GM19239 (cell line): ENCODE measurements at regions not wholly inside any gene's neighbourhood (a gene's known extent, or its start where the extent isn't known, plus 50 kb on each side); places are given as distances from the start of the nearest gene placed in this dataset.

Experiments
- DNase-seq: peaks from one replicate; pipeline ENCODE4 v3.0.0; 2011; ENCODE audit warnings: low spot score; ENCODE audit not compliant: insufficient read length
- FAIRE-seq: peaks from 2 replicates; lab custom pipeline; 2011; peaks lifted over from hg19 to GRCh38; lab: Jason Lieb, UNC

DNA sequence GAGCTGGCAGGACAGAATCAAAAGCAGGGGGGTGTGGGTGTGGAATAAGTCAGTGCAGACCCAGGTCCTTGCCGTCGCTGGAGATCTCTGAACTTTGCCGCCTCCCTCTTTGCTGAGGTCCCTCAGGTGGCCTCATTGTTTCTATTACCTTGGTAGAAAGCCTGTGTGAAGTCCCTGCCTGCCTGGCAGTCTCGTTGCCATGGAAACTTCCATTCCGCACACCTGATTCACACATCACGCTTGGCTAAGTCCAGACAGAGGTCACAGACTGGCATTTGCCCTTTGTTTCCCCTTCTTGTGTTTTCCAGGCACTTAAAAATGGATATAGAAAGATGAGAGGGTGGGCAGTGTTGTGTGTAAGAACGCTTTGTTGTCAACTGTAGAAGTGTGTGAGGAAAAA, 260.6 kb downstream of the PRL start:
- DNase-seq = no peak
- no peak for FAIRE-seq

DNA sequence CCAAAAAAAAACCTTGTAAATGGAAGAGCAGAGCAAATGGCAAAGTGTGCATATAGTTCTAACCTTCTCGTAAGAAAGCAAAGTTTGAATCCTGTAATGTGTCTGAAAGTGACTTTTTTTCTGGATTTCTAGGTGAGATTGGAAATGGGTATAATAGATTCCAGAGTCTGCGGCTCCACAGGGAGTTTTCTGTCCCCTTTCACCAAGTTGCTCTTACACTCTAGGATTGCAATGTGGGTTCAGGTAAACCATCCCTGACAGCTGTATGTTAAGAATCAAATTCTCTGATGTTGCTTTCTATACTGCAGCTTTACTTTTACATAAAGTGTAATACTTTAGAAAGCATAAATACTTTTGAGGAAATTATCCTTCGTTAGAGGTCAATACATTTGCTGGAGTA, 260.1 kb downstream of the PRL start:
- DNase-seq (no peak), FAIRE-seq (no peak)

DNA sequence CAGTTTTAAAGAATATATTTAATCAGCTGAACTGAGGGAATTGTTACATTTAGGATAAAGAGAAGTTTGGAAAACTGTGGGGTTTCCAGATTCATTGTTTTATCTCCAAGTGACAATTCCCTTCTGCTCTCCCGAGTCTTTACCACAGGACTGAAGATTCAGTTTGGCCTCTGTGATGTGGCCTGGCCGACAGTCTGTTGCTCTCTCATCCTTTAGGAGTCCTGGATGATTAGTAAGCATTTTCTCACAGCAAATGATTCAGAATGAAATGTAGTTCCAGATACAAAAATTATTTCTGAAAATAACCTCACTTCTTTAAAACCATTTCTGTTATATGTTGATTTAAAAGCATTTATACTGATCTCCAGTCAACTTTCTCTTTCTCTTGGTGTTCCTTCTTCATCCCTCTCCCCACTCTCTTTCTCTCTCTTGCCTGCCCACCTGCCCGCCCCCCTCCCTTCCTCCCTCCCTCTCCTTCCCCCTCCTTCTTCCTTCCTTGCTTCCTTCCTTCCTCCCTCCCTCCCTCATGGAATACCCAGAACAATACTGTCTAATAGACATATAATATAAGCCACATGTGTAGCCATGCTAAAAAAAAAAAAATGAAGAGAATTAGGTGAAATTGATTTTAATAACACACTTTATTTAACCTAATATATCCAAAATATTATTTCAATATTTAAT, 254.9 kb downstream of the PRL start:
- DNase-seq = no peak
- no peak for FAIRE-seq

DNA sequence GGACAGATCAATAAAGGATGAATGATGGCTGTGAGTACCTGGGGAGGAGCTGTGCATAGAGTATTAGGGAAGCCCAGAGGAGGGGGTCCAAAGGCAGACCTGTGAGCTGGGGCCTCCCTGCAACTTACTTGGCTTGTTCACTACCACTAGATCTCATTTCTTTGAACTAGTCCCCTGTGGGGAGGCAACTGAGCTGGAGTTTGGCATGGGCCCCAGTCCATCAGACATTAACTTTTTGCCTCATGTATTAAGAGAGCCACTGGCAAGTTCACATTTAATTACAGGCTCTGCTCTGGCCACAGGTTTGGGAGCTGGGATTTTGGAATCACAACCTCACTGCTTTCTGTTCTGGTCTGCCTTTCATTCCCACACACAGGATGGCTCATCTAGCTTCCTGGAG, 254.1 kb downstream of the PRL start:
- FAIRE-seq = no peak
- no peak for DNase-seq

DNA sequence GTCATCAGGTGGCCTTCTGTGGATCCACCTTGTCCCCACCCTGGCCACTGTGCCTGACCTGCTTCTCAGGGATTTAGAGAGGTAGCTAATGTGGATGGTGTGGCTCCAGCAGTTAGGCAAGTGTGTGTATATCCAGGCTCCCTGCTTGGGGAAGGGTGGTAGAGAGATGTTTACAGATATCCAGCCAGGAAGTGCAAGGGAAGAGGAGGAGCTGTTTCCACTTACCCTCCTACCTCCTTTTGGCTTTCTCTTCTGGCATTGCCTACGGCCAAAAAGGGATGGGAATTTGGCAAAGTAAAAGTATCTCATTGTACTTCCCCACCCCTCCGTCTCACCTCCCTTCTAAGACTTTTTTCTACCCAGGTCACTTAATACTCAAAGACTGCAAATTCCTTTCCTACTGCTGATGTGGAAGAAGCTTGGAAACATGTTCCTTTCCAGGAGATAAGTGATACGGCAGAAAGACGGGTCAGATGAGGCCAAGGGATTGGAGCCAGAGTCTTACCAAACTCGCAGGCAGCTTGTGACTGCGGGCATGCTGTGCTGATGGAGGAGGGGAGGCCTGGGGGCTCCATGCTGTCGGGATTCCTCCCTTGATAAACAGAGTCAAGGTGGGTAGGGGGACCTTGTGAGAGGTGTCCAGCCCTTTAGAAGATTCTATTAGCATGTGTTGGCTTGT, 253.4 kb downstream of the PRL start:
- FAIRE-seq (no peak), DNase-seq (no peak)

DNA sequence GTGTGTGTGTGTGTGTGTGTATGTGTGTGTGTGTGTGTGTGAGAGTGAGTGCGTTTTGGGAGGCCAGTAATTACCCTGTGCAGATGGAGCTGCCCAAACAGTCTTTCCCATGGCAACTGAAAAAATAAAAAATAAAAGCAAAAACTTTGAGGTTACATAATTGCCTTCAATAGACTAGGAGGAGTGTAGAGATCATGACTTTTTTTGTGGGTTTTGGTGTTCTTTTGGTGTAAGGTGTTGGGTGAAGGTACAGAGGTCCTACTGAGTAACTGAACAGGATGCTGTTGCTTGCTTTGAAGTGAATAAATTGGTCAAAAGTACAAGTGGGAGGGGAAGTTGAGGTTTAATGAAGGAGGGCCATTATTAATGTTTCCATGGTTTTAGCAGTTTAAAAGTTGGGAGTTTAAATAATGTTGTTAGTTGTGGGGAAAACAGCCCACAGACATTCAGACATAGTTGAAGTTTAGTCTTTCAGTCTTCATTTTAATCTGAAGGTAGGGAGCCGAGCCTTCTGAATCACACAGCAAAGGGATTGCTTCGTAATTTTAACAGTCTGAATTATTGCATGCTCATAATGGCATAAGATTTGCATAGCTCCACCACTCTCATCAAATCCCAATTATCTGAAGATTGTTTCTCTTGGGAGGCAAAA, 251.4 kb downstream of the PRL start:
- FAIRE-seq (no peak), DNase-seq (no peak)

DNA sequence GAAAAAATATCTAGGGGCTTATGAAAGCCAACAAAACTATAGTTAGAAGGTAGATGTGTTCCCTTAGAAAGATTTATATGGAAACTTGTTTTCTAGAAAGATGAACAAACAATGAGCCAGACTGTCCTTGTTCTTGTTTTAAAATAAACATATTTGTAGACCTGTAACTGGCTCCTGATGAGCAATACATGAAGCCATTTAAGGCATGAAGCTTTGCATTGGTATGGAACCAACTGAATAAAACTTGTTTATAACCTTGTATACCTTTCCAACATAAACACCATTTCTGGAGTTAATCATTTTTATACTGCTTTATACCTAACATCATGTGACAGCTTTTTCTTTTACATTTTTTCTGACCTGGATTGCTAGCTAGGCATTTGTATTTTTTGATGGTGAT, 247.8 kb downstream of the PRL start:
- FAIRE-seq = no peak
- DNase-seq = no peak

DNA sequence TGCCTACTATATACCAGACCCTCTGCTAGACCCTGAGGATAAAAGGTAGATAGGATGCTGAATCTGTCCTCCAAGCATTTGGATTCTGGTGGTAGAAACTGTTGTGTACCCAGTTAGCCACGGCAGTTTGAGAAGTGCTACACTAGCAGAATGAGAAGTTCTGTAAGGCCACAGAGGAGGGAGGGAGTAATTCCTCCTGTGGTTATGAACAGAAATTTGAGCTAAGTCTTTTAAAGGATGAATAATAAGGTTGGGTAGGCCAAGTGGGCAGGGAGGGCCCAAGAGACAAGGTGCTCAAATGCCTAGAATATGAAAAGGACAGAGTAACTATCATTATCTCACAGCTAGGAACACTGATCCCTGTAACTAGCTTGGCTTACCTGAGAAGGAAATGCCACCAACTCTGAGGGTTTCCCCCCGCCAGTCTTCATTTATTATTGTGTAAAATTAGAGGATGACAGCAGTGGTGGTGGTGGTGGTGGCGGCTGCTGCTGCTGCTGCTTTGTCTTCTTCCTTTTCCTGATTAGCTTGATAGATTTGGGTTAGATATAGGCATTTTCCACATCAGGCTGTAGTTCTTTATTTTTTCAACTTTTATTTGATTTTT, 243.3 kb downstream of the PRL start:
- DNase-seq = no peak
- no peak for FAIRE-seq

DNA sequence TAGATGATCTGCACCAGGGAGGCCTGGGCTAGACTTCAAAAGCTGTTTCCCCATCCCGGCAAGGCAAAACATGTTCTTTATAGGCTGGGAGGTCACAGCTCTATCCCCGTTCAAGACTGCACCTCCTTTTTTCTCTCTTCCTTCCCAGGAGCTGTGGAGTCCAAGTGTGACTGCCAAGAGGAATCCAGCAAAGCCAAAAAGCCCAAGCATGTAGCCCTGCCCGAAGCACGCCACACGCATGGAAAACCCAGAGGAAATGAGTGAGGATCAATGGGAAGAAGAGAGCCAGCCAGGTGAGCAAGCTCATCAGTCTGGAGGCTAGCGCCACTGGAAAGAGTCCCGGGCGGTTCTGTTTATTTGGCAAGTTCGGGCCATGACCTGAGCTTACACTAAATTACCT, 240.4 kb downstream of the PRL start:
- DNase-seq (no peak), FAIRE-seq (no peak)

DNA sequence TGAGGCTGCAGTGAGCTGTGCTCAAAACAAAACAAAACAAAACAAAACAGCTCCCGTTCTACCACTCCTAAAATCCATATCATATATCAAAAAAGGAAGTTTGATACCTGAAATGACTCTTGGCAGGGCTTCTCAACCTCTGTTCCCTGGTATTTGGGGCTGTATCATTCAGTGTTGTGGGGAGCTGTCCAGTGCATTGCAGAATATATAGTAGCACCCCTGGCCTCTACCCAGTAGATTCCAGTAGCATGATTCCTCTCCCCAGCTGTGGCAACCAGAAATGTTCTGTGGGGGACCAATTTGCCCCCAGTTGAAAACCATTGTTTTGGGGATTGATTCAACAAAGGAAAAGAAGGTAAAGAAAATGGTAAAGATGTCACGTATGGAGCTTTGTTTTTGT, 238.9 kb downstream of the PRL start:
- DNase-seq (no peak), FAIRE-seq (no peak)

DNA sequence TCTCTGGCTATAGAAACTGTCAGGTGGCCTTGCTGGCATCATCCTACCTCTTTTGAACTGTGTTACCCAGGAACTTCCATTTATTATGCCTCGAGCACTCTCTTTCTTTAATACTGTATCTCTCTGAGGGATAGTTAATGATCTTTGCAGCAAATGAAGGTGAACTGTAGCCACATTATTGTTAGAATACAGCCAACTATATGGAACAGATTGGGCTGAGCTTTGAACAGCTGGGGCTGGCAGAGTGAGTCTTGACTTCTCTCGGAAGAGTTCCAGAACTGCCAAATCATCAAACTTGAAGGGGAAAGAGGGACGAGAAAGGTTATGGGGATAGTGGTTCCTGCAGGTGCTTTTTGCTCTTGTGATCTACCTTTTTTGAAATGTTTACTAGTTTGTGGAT, 237.7 kb downstream of the PRL start:
- FAIRE-seq (no peak), DNase-seq (no peak)

DNA sequence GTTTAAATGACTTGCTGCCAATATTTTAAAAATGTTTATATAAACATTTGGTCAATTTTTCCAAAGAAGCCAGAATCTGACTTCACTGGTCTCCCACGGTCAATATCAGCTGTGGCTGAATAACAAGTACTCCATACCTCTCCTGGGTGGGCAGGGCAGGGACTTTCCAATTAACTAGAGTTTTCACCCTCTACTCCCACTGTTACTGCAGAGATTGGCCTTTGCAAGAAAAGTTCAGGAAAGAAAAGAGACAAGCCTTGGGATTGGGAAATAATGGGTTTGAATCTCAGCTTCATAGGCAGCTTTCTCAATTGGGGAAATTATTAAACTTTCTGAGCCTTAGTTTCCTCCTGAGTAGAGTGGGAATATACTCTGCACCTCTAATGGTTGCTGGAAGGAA, 236.9 kb downstream of the PRL start:
- no peak for FAIRE-seq
- DNase-seq = no peak

DNA sequence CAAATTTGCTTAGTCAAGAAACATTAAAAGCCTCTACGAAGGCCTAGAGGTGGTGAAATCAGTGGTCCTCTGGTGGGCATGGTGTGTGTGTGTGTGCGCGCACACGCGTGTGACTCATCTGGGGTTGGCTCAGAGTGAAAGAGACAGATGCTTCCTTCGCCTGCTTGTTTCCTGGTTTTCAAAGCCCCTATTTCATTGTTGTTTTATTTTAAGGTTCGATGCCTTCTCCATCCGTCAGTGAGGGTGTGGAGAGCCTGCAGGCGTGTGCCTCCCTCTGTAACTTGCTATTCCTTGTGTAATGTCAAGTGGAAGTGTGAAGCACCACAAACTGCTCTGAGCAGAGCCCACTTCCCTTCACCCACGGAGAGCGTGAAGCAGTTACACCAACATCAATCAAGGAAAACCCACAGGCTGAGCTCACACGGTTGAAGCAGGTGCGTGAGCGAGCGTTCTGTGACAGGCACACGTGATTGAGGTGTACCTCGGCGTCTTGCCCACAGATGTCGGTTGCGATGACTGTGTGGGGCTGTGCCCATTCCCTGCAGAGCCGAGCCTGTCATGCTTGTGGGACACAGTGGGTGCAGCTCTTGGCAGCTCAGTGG, 233.9 kb downstream of the PRL start:
- peak; percentile 2 for DNase-seq
- peak; percentile 63 for FAIRE-seq

DNA sequence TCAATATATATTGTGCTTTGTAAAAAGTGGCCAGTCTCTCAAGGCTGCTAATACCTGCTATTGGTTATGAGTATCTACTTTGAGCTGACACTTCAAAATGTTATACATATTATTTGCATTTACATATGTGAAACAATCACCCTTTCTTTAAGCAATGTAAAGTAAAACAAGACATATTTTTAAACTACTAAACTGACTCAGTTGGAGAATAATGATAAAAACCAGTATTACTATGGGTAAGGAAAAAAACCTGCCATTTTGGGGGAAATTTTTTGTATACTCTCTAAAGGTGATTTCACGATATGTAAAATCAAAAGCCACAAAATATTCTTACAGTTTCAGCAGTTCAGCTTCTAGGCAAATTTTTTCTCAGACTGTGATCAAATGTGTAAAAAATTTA, 232.3 kb downstream of the PRL start:
- FAIRE-seq = peak; percentile 70
- DNase-seq = no peak

DNA sequence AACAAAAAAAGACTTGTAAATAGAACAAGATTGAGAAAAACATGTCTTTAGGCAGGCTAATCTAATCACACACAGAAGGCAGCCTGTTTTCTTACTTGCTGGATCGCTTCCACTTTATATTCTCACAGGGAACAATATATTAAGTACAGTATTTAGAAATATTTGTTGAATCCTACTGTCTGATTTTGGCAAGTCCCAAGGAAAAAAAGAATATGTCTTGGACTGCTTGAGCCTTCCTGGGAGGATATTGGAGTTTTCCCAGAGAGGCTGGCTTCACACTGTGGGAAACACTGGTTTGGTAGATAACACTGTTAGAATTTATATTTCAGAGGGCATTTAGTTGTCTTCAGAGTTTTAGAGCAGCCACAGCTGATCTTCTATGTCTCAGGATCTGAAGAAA, 229.7 kb downstream of the PRL start:
- FAIRE-seq (no peak), DNase-seq (no peak)

DNA sequence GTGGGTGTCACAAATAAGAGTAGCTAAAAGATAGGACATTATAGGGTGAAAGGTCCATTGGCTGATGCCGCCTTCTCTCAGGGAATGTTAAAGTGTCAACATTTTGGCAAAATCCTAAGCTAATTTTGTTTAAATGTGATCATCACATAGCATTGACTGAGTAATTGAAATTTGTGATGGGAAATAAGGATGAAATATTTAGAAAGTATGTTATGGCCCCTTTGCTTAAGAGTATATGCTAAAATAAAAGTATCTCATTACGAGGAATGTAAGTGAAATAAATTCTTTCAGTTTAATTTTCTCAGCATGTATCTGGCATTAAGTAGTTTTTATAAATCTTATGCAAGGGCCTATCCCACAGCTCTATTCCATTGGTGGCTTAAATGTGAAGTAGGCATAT, 229.2 kb downstream of the PRL start:
- no peak for FAIRE-seq
- DNase-seq = no peak

DNA sequence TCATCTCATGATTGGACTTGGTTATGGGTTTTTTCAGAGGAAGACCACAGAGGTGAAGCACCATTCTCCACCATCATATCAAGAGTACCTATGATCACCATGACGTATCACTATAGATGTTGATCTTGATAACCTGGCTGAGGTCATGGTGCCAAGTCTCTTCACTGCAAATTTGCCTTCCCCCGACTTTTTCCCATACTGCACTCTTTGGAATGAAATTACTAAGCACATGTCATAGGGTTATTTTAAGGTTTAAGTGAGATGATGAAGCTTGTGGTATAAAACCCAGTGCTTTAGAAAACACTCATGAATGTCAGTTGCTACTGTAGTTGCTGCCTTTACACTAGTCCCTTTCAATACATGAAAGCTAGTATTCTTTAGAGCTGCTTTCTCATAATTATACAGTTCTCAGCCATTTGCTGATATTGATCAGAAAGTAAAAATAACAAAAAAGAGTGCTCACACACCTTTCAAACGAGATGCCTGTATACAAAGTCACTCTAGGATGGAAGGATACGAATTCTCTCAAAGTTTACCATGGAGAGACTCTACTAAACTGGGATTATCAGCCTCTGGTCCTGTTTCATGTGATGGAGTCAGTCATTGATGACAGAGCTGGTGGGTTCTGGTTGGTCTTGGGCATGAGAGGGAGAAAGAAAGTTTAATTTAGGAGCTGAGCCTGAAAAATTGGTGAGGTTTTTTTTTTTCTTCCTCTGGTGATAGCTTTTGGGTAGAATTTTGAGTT, 228.1 kb downstream of the PRL start:
- FAIRE-seq = no peak
- DNase-seq = no peak

DNA sequence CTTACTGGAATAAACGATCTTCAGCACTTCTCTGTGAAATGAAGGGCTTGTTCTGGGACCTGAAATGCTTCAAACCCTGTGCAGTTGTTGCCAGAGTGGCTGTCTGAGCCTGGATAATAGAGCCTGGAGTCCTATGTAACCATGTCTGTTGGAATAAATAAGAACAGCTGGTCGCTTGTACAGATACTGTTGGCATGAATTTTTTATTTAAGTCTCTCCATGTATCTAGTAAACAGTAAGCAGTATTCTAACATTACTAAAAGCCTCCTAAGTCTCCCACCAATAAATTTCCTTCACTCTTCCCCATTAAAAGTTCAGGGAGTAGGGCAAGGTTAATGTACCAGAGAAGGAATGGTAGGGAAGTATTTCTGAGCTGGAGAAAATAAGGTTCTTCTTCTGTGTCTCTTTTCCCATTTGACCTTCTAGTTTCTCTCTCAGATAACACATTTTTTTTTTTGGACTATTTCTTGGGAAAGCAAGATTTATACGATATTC, 227.5 kb downstream of the PRL start:
- DNase-seq (no peak), FAIRE-seq (no peak)

DNA sequence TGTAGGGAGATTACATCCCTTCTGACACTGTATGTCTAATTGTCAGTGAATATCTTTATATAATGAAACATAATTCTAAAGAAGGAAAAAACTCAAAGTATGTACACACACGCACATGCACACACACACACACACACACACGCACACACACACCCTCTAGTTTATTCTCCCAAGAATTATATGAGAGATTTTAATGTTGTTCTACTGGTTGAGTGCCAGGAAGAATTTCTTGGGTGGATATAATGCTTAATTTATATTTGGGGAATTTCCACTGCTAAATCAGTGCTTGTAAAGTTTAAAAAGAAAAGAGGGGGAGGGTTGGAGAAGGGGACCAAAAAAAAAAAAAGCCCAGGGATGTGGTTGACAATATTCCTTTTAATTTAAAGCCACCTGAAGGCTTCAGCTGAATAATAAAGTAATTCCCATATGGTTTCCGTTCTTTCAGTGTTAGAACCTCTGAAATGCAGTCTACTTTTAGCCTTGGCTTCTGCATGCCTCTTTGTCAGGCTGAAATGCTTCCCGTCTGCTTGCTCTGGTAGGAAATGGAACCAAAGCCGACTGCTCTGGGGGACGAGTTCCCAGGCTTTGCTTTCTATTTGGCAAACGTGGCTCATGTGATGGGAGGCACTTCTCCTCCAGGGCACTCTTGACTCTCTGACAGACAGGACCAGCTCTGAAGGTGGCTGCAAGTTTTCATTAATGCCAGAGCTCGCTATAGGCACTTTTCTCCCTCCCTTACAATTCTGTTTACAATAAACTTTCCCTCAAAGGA, 225.4 kb downstream of the PRL start:
- DNase-seq (no peak), FAIRE-seq (no peak)
